GM21367 (cell line): ENCODE measurements at regions not wholly inside any gene's neighbourhood (a gene's known extent, or its start where the extent isn't known, plus 50 kb on each side); places are given as distances from the start of the nearest gene placed in this dataset.

ENCODE experiments used
- ATAC-seq: cut with Tn5 transposase; IDR thresholded peaks from one replicate; pipeline ENCODE4 v1.9.1; 2021; ENCODE audit not compliant: unreplicated experiment

- no peak for ATAC-seq
These were observed 528.3 kb upstream of the ATXN8OS start for GRCh38 chr13:69579351-69579750.

GRCh38 chr13:69571606-69572323 lies 535.9 kb upstream of the ATXN8OS start:
- ATAC-seq = no peak

GRCh38 chr13:69567514-69567913 lies 540.1 kb upstream of the ATXN8OS start:
- no peak for ATAC-seq

GRCh38 chr13:69566104-69566716 lies 541.4 kb upstream of the ATXN8OS start:
- ATAC-seq = no peak

GRCh38 chr13:69565334-69565733 lies 542.3 kb upstream of the ATXN8OS start:
- ATAC-seq = peak; percentile 58

GRCh38 chr13:69556540-69557196 lies 551.0 kb upstream of the ATXN8OS start:
- no peak for ATAC-seq

GRCh38 chr13:69553976-69554375 lies 553.6 kb upstream of the ATXN8OS start:
- ATAC-seq = no peak

- ATAC-seq = no peak
These were observed 556.4 kb upstream of the ATXN8OS start for GRCh38 chr13:69551193-69551592.

- no peak for ATAC-seq
These were observed 559.8 kb upstream of the ATXN8OS start for GRCh38 chr13:69547780-69548179.

- no peak for ATAC-seq
These were observed 562.1 kb upstream of the ATXN8OS start for GRCh38 chr13:69545551-69545950.

- no peak for ATAC-seq
These were observed 583.0 kb upstream of the ATXN8OS start for GRCh38 chr13:69524459-69525150.

- no peak for ATAC-seq
These were observed 610.6 kb upstream of the ATXN8OS start for GRCh38 chr13:69496981-69497380.

- no peak for ATAC-seq
These were observed 612.5 kb upstream of the ATXN8OS start for GRCh38 chr13:69495096-69495495.

GRCh38 chr13:69487576-69487975 lies 620.0 kb upstream of the ATXN8OS start:
- ATAC-seq = no peak

- no peak for ATAC-seq
These were observed 621.5 kb upstream of the ATXN8OS start for GRCh38 chr13:69485991-69486592.

GRCh38 chr13:69477451-69477850 lies 630.2 kb upstream of the ATXN8OS start:
- no peak for ATAC-seq

- no peak for ATAC-seq
These were observed 633.5 kb upstream of the ATXN8OS start for GRCh38 chr13:69474011-69474685.

GRCh38 chr13:69468624-69469023 lies 639.0 kb upstream of the ATXN8OS start:
- ATAC-seq = no peak

GRCh38 chr13:69461397-69461796 lies 646.2 kb upstream of the ATXN8OS start:
- ATAC-seq = no peak

GRCh38 chr13:69459346-69459745 lies 648.3 kb upstream of the ATXN8OS start:
- ATAC-seq = no peak

GRCh38 chr13:69458013-69458412 lies 649.6 kb upstream of the ATXN8OS start:
- ATAC-seq = no peak
